GM12878 (cell line): ENCODE measurements at regions not wholly inside any gene's neighbourhood (a gene's known extent, or its start where the extent isn't known, plus 50 kb on each side); places are given as distances from the start of the nearest gene placed in this dataset.

Experiments
- ATAC-seq: fragments of 200-7000 bp; cut with Tn5 transposase; 3 replicates; pipeline ENCODE4 v1.9.1; 2020; ENCODE audit warnings: mild to moderate bottlenecking, moderate library complexity
- BruUV-seq: library from RNA; stranded (reverse); fragments of 400-500 nt; replicated peaks from 2 replicates; lab custom pipeline; 2021; lab: Mats Ljungman, UMichigan
- CTCF ChIA-PET: fragments of 300-600 bp; sonication (Branson Sonifier 250); formaldehyde crosslinking; extraction: SDS; loops from one replicate; lab custom pipeline; 2021; ENCODE audit warnings: inconsistent platforms; lab: Yijun Ruan, JAX
- POLR2A ChIA-PET: fragments of 350-600 bp; formaldehyde crosslinking; extraction: SDS; loops from one replicate; lab custom pipeline; 2021; ENCODE audit warnings: inconsistent platforms; lab: Charles Lee
- RAD21 ChIA-PET: fragments of 300-600 bp; sonication (Branson Sonifier 250); formaldehyde crosslinking; loops from one replicate; lab custom pipeline; 2023; ENCODE audit warnings: antibody characterized with exemption; ENCODE audit not compliant: unreplicated experiment; lab: Charles Lee
- SMC1A ChIA-PET: fragments of 300-600 bp; sonication (Branson Sonifier 250); formaldehyde crosslinking; loops from one replicate; lab custom pipeline; 2023; ENCODE audit not compliant: unreplicated experiment, uncharacterized antibody; lab: Charles Lee
- DNase-seq: peaks from one replicate; pipeline ENCODE4 v3.0.0-alpha.2; 2011; ENCODE audit warnings: low read depth, low spot score
- FAIRE-seq: peaks from 3 replicates; lab custom pipeline; 2011; peaks lifted over from hg19 to GRCh38; lab: Jason Lieb, UNC
- H2AFZ ChIP-seq: 2 replicates; pipeline ENCODE4 v1.6.0; 2011; ENCODE audit warnings: low read depth, low read length, control low read depth; ENCODE audit not compliant: control insufficient read depth
- H3K27ac ChIP-seq: 2 replicates; pipeline ENCODE4 v1.5.1; 2011; ENCODE audit warnings: control low read depth; ENCODE audit not compliant: control insufficient read depth, insufficient read depth
- H3K27me3 ChIP-seq, 2 experiments: replicated peaks in 1 of 2; 2 replicates each; pipeline versions ENCODE4 v1.6.0 to v1.6.1; 2011; ENCODE audit warnings: low read length in 1 of 2; ENCODE audit not compliant: control insufficient read depth in 2 of 2, insufficient read depth in 2 of 2
- H3K36me3 ChIP-seq, 2 experiments: 2 replicates each; pipeline ENCODE4 v1.5.1; 2011; ENCODE audit warnings: low read length in 1 of 2; ENCODE audit not compliant: control insufficient read depth in 2 of 2, insufficient read depth in 2 of 2
- H3K4me1 ChIP-seq: 2 replicates; pipeline ENCODE4 v1.6.1; 2011; ENCODE audit warnings: mild to moderate bottlenecking, low read length, moderate library complexity, mixed read lengths; ENCODE audit not compliant: control insufficient read depth, insufficient read depth
- H3K4me2 ChIP-seq: 2 replicates; pipeline ENCODE4 v1.6.0; 2011; ENCODE audit warnings: control low read depth; ENCODE audit not compliant: control insufficient read depth, insufficient read depth
- H3K4me3 ChIP-seq: fragments of 200-600 bp; sonication (generic); 2 replicates; pipeline ENCODE4 v1.5.1; 2016
- H3K79me2 ChIP-seq: 2 replicates; pipeline ENCODE4 v1.6.0; 2011; ENCODE audit warnings: low read length; ENCODE audit not compliant: control insufficient read depth, insufficient read depth
- H3K9ac ChIP-seq: 2 replicates; pipeline ENCODE4 v1.8.0; 2011; ENCODE audit warnings: low read length, control low read depth, mixed read lengths; ENCODE audit not compliant: control insufficient read depth, insufficient read depth
- H3K9me3 ChIP-seq: replicated peaks from 3 replicates; pipeline ENCODE4 v1.5.1; 2011; ENCODE audit warnings: mild to moderate bottlenecking, low read length; ENCODE audit not compliant: control insufficient read depth, insufficient read depth
- H4K20me1 ChIP-seq: 2 replicates; pipeline ENCODE4 v1.6.0; 2011; ENCODE audit not compliant: control insufficient read depth, insufficient read depth
- CREM ChIP-seq: IDR thresholded peaks from 2 replicates; pipeline ENCODE4 v1.6.1; 2014; ENCODE audit warnings: antibody characterized with exemption, low read depth
- DPF2 ChIP-seq: fragments of 450-650 bp; IDR thresholded peaks from 2 replicates; pipeline ENCODE4 v1.6.1; 2017; ENCODE audit warnings: mild to moderate bottlenecking
- IKZF2 ChIP-seq, 2 experiments: fragments of 450-650 bp; IDR thresholded peaks; 2 replicates each; pipeline ENCODE4 v1.6.1; 2017; ENCODE audit warnings: mild to moderate bottlenecking in 2 of 2, moderate library complexity in 2 of 2
- IRF5 ChIP-seq: fragments of 450-650 bp; IDR thresholded peaks from 2 replicates; pipeline ENCODE4 v1.6.1; 2017; ENCODE audit warnings: borderline replicate concordance
- PAX5 ChIP-seq: IDR thresholded peaks from 2 replicates; pipeline ENCODE4 v1.6.1; 2011; ENCODE audit warnings: low read depth, low read length, borderline replicate concordance
- RAD51 ChIP-seq: fragments of 450-650 bp; IDR thresholded peaks from 2 replicates; pipeline ENCODE4 v1.6.1; 2016; ENCODE audit warnings: moderate library complexity, mild to moderate bottlenecking, inconsistent platforms
- RB1 ChIP-seq: fragments of 450-650 bp; formaldehyde crosslinking; IDR thresholded peaks from 2 replicates; pipeline ENCODE4 v1.6.1; 2017; ENCODE audit warnings: mild to moderate bottlenecking, borderline replicate concordance
- SIX5 ChIP-seq: IDR thresholded peaks from 2 replicates; pipeline ENCODE4 v1.6.1; 2011; ENCODE audit warnings: mild to moderate bottlenecking, low read depth, low read length, moderate library complexity; ENCODE audit not compliant: severe bottlenecking
- SPI1 ChIP-seq: IDR thresholded peaks from 2 replicates; pipeline ENCODE4 v1.6.1; 2011; ENCODE audit warnings: low read depth, mild to moderate bottlenecking, low read length, moderate library complexity, borderline replicate concordance; ENCODE audit not compliant: insufficient read depth
- SRF ChIP-seq, 2 experiments: IDR thresholded peaks; 2 replicates each; pipeline ENCODE4 v1.6.1; 2011; ENCODE audit warnings: low read depth in 2 of 2, low read length in 2 of 2, mild to moderate bottlenecking in 1 of 2, moderate library complexity in 1 of 2
- USF2 ChIP-seq: IDR thresholded peaks from 2 replicates; pipeline ENCODE4 v1.6.1; 2011; ENCODE audit warnings: low read depth, low read length, improper control_type of control experiment, borderline replicate concordance
- ZNF217 ChIP-seq: fragments of 450-650 bp; IDR thresholded peaks from 2 replicates; pipeline ENCODE4 v1.6.1; 2017; ENCODE audit warnings: antibody characterized with exemption, mild to moderate bottlenecking
- ZNF384 ChIP-seq: IDR thresholded peaks from 2 replicates; pipeline ENCODE4 v1.6.1; 2012; ENCODE audit warnings: low read depth, mild to moderate bottlenecking, low read length, improper control_type of control experiment, borderline replicate concordance
- WGBS: methylation state at CpG from one replicate; pipeline ENCODE4 v1.1.6; 2016; ENCODE audit warnings: low lambda C conversion rate; ENCODE audit not compliant: insufficient replicate concordance, insufficient coverage; ENCODE audit errors: missing lambda C conversion rate; 5-methylcytosine and 5-hydroxymethylcytosine counted together
- in situ Hi-C: fragments of 300-500 bp; cut with MboI; formaldehyde crosslinking; loops from 9 replicates; pipeline ENCODE4 v1.14.3; 2018; ENCODE audit warnings: mixed read lengths
- intact Hi-C: fragments of 100-400 bp; cut with micrococcal nuclease; formaldehyde crosslinking; loops from one replicate; pipeline ENCODE4 v1.14.2; 2022; ENCODE audit not compliant: unreplicated experiment
- TF ChIP-seq, protein P1 (sequence below): fragments of 450-650 bp; IDR thresholded peaks from 2 replicates; pipeline ENCODE4 v1.6.1; 2018; ENCODE audit warnings: borderline replicate concordance, mild to moderate bottlenecking; ENCODE audit not compliant: partially characterized antibody
- TF ChIP-seq, protein P2 (sequence below): IDR thresholded peaks from 2 replicates; pipeline ENCODE4 v1.6.1; 2012; ENCODE audit warnings: low read depth, low read length, improper control_type of control experiment

DNA sequence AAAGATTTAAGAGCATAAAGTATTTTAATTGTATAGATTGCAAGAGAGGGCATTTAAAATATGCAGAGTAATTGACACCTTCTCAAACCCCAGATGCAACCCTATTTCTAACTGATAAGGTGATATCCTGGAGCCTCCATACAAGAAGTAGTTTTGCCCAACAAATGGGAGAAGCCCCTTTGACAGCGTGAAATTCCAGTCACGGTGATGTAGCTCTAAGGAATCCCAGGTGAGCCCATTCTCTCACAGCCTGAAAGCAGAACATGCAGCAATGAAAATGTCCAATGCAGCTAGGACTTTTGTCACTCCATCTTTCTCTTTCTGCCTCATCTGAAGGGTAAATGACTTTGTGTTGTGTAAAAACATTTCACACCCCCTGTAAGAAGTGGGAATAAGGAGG lies 96.4 kb downstream of the TMEM212 start (continued):
- no peak for TF ChIP-seq USF2
- TF ChIP-seq, protein P1, sequence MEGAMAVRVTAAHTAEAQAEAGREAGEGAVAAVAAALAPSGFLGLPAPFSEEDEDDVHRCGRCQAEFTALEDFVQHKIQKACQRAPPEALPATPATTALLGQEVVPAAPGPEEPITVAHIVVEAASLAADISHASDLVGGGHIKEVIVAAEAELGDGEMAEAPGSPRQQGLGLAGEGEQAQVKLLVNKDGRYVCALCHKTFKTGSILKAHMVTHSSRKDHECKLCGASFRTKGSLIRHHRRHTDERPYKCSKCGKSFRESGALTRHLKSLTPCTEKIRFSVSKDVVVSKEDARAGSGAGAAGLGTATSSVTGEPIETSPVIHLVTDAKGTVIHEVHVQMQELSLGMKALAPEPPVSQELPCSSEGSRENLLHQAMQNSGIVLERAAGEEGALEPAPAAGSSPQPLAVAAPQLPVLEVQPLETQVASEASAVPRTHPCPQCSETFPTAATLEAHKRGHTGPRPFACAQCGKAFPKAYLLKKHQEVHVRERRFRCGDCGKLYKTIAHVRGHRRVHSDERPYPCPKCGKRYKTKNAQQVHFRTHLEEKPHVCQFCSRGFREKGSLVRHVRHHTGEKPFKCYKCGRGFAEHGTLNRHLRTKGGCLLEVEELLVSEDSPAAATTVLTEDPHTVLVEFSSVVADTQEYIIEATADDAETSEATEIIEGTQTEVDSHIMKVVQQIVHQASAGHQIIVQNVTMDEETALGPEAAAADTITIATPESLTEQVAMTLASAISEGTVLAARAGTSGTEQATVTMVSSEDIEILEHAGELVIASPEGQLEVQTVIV = no peak
- no peak for TF ChIP-seq ZNF384

- FAIRE-seq = no peak
- RAD21 ChIA-PET = no interaction called here
- TF ChIP-seq, protein P2, sequence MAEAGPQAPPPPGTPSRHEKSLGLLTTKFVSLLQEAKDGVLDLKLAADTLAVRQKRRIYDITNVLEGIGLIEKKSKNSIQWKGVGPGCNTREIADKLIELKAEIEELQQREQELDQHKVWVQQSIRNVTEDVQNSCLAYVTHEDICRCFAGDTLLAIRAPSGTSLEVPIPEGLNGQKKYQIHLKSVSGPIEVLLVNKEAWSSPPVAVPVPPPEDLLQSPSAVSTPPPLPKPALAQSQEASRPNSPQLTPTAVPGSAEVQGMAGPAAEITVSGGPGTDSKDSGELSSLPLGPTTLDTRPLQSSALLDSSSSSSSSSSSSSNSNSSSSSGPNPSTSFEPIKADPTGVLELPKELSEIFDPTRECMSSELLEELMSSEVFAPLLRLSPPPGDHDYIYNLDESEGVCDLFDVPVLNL = no peak
- TF ChIP-seq RB1 (no peak), PAX5 (no peak), RAD51 (no peak), IKZF2 (IDR thresholded peaks at IDR 0.05) (no peak), SIX5 (no peak), ZNF217 (no peak), DPF2 (no peak), SRF (IDR thresholded peaks at IDR 0.05; ENCODE audit: low read depth in 2 of 2, low read length in 2 of 2) (no peak), SPI1 (no peak), CREM (no peak), IRF5 (no peak)
These were observed 97.1 kb downstream of the TMEM212 start for GRCh38 chr3:171940151-171940649.

More at GRCh38 chr3:171940151-171940649, 97.1 kb downstream of the TMEM212 start:
- CTCF ChIA-PET = no interaction called here
- no peaks in the 10 kb centered on the region for H3K27me3 ChIP-seq
- no peak overlapping the region for H3K27ac ChIP-seq
- in situ Hi-C loops = no loop called here
- H3K4me2 ChIP-seq = no peak overlapping the region
- no peak overlapping the region for H3K9ac ChIP-seq
- no peaks in the 10 kb centered on the region for H4K20me1 ChIP-seq
- DNase-seq (no peak), ATAC-seq (no peak)
- no peaks in the 10 kb centered on the region for H3K79me2 ChIP-seq
- intact Hi-C loops = no loop called here
- H2AFZ ChIP-seq = no peak overlapping the region
- no TSS peak for BruUV-seq
- H3K36me3 ChIP-seq = no peaks in the 10 kb centered on the region
- 9% methylated on average over 4 of the region's 4 CpGs for WGBS
- POLR2A ChIA-PET = no interaction called here
- H3K4me3 ChIP-seq = no peak overlapping the region
- H3K4me1 ChIP-seq = no peaks in the 10 kb centered on the region
- no peaks in the 10 kb centered on the region; the same call in 2 of the 3 replicates for H3K9me3 ChIP-seq
- SMC1A ChIA-PET = interaction anchor here (1.7 kb wide), 1 partner anchor 13 kb away, joined by 3 read pairs; no protein-coding TSS in a partner anchor
